ENCODE measurements at regions not wholly inside any gene's neighbourhood (a gene's known extent, or its start where the extent isn't known, plus 50 kb on each side); places are given as distances from the start of the nearest gene placed in this dataset.

DNA sequence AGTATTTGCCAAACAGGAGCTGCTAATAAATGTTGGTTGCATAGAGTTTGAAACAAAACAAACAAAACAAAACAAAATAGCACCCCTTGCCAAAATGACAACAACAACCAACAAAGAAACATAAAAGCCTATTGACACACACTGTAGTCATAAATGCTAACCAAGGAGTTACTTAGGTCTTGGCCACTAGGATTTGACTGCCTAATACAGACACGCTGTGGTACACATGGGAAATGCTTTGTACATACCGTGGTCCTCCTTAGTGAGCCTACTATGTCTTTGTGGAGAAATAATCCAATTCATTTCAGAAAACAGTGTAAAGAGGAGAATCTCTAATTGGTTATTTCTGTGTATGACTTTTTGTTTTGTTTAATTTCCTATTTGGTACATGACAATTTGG lies 53.2 kb upstream of the MTPN start:
- Mint-ChIP-seq H3K4me3 (no peak overlapping the region), H3K9me3 (no peaks in the 10 kb centered on the region)
- DNase-seq = no peak

DNA sequence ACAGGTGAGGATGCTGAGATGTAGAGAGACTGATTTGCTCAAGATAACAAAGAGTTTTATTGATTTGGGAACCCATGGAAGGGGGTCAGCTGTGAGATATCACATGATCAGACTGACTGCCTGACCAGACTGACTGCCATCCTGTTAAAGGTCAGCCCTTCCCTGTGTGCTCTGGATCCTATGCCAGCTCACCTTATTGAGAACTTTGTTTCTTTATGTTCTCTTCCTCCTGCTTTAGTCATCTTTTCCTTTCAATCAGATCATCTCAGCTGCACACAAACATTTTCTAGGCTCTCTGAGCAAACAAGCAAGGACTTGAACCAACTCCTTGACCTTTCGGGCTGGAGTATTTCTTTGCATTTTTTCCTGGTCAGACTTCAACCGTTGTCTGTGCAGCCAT lies 50.0 kb upstream of the MTPN start:
- Mint-ChIP-seq H3K27ac (no peak overlapping the region), H3K4me3 (no peak overlapping the region), H3K4me1 (no peaks in the 10 kb centered on the region), H3K9me3 (no peaks in the 10 kb centered on the region), H3K27me3 (ENCODE audit: low read depth in 3 of 3) (peaks cover 0 to 1% (median 0%) of the 10 kb centered on the region in 3 donors), H3K36me3 (peaks cover 27 to 37% (median 36%) of the 10 kb centered on the region in 3 donors)
- no peak for DNase-seq

More for the DNA sequence above, 53.2 kb upstream of the MTPN start:
- Mint-ChIP-seq H3K27ac (no peak overlapping the region), H3K4me1 (no peaks in the 10 kb centered on the region), H3K36me3 (peaks cover 24 to 36% (median 36%) of the 10 kb centered on the region in 3 donors), H3K27me3 (ENCODE audit: low read depth in 3 of 3) (peaks cover 0 to 1% (median 0%) of the 10 kb centered on the region in 3 donors)
